Neural cell (in vitro differentiated cells): ENCODE measurements at regions not wholly inside any gene's neighbourhood (a gene's known extent, or its start where the extent isn't known, plus 50 kb on each side); places are given as distances from the start of the nearest gene placed in this dataset.

Experiments
- H2AFZ ChIP-seq: fragments of 200-600, 300-800 bp; sonication (generic), shearing (Covaris generic); 2 replicates; pipeline ENCODE4 v1.6.0; 2014; ENCODE audit warnings: low read depth, mild to moderate bottlenecking, antibody characterized with exemption, low read length, moderate library complexity
- H3F3A ChIP-seq: fragments of 200-600 bp; shearing (Covaris generic); 2 replicates; pipeline ENCODE4 v1.6.1; 2016; ENCODE audit warnings: mild to moderate bottlenecking, moderate library complexity, mixed read lengths, antibody characterized with exemption, low read length; ENCODE audit not compliant: insufficient read depth, poor library complexity, severe bottlenecking
- H3K27ac ChIP-seq: fragments of 200-600, 300-800 bp; sonication (generic), shearing (Covaris generic); 2 replicates; pipeline ENCODE4 v1.5.1; 2014; ENCODE audit warnings: mild to moderate bottlenecking, low read length, moderate library complexity
- H3K27me3 ChIP-seq: fragments of 300-800, 200-600 bp; sonication (generic), shearing (Covaris generic); 2 replicates; pipeline ENCODE4 v1.6.0; 2014; ENCODE audit warnings: mild to moderate bottlenecking, low read depth, low read length, moderate library complexity; ENCODE audit not compliant: insufficient read depth
- H3K36me3 ChIP-seq: fragments of 300-800, 200-600 bp; sonication (generic), shearing (Covaris generic); 2 replicates; pipeline ENCODE4 v1.5.1; 2014; ENCODE audit warnings: mild to moderate bottlenecking, antibody characterized with exemption, low read length, moderate library complexity; ENCODE audit not compliant: insufficient read depth
- H3K4me2 ChIP-seq: fragments of 300-800, 200-600 bp; sonication (generic), shearing (Covaris generic); 2 replicates; pipeline ENCODE4 v1.6.0; 2014; ENCODE audit warnings: mild to moderate bottlenecking, low read length
- H3K4me3 ChIP-seq: fragments of 300-800, 200-600 bp; sonication (generic), shearing (Covaris generic); 2 replicates; pipeline ENCODE4 v1.5.1; 2014; ENCODE audit warnings: mild to moderate bottlenecking, low read length, moderate library complexity
- H3K79me2 ChIP-seq: fragments of 200-600 bp; shearing (Covaris generic); replicated peaks from 2 replicates; pipeline ENCODE4 v1.6.0; 2014; ENCODE audit warnings: mild to moderate bottlenecking, low read length, moderate library complexity; ENCODE audit not compliant: insufficient read depth
- H3K9ac ChIP-seq: fragments of 300-800, 200-600 bp; sonication (generic), shearing (Covaris generic); 2 replicates; pipeline ENCODE4 v1.6.1; 2016; ENCODE audit warnings: mild to moderate bottlenecking, low read length, mixed read lengths
- H3K9me2 ChIP-seq: fragments of 200-600 bp; shearing (Covaris generic); 2 replicates; pipeline ENCODE4 v1.6.1; 2016; ENCODE audit warnings: mild to moderate bottlenecking, low read length, mixed read lengths; ENCODE audit not compliant: insufficient read depth
- H3K9me3 ChIP-seq: fragments of 200-600, 300-800 bp; sonication (generic), shearing (Covaris generic); 2 replicates; pipeline ENCODE4 v1.6.1; 2016; ENCODE audit warnings: mild to moderate bottlenecking, mixed run types, low read length, moderate library complexity, mixed read lengths
- H4K20me1 ChIP-seq: fragments of 200-600 bp; shearing (Covaris generic); 2 replicates; pipeline ENCODE4 v1.6.1; 2016; ENCODE audit warnings: mild to moderate bottlenecking, mixed run types; ENCODE audit not compliant: insufficient read depth
- MXI1 ChIP-seq: fragments of 450-650 bp; conservative IDR thresholded peaks from 2 replicates; pipeline ENCODE4 v1.6.1; 2014; ENCODE audit warnings: antibody characterized with exemption, mild to moderate bottlenecking; ENCODE audit not compliant: poor library complexity, severe bottlenecking
- POLR2AphosphoS5 ChIP-seq: IDR thresholded peaks from 2 replicates; pipeline ENCODE4 v1.6.1; 2012
- RAD21 ChIP-seq: fragments of 450-650 bp; conservative IDR thresholded peaks from 2 replicates; pipeline ENCODE4 v1.6.1; 2014; ENCODE audit warnings: antibody characterized with exemption, mild to moderate bottlenecking, moderate library complexity
- TAF1 ChIP-seq: IDR thresholded peaks from 2 replicates; pipeline ENCODE4 v1.6.1; 2012; ENCODE audit warnings: low read depth
- TF ChIP-seq, protein P1 (sequence below): IDR thresholded peaks from 2 replicates; pipeline ENCODE4 v1.6.1; 2012; ENCODE audit warnings: borderline replicate concordance

DNA sequence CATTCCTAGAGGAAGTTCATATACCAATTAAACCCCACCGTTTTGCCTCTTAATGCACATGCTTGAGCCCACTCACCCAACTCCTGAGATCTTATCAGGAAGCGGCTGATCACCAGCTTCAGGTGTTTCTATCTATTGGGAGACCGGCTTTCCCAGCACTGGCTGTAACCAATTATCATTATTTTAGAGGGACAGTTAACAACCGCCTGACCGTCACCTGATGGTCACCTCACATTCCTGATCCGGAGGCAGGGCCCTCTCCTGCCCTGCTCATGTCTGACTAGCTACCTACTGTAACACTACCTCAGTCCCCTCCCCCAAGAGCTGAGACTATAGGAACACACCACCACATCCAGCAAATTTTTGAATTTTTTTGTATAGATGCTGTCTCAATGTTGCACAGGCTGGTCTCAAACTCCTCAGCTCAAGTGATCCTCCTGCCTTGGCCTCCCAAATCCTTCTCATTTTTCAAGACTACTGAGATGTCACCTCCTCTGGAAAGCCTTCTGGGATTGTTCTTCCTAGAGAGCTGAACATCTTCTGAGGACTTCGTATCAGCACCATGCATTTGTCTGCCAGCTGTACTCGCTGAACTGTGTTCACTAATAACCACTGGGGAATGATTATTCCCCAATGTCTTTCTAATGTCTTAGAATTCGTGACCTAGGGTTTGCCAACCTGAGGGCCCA lies 84.8 kb downstream of the LSM3 start:
- Histone ChIP-seq H3K4me2 (no peak overlapping the region), H3K27me3 (no peaks in the 10 kb centered on the region), H3K36me3 (no peaks in the 10 kb centered on the region), H3K27ac (no peak overlapping the region), H3K79me2 (no peaks in the 10 kb centered on the region), H2AFZ (no peak overlapping the region), H3K9ac (no peak overlapping the region), H3F3A (no peaks in the 10 kb centered on the region), H3K9me2 (no peaks in the 10 kb centered on the region), H3K9me3 (no peaks in the 10 kb centered on the region), H3K4me3 (no peak overlapping the region), H4K20me1 (no peaks in the 10 kb centered on the region)
- TF ChIP-seq, protein P1, sequence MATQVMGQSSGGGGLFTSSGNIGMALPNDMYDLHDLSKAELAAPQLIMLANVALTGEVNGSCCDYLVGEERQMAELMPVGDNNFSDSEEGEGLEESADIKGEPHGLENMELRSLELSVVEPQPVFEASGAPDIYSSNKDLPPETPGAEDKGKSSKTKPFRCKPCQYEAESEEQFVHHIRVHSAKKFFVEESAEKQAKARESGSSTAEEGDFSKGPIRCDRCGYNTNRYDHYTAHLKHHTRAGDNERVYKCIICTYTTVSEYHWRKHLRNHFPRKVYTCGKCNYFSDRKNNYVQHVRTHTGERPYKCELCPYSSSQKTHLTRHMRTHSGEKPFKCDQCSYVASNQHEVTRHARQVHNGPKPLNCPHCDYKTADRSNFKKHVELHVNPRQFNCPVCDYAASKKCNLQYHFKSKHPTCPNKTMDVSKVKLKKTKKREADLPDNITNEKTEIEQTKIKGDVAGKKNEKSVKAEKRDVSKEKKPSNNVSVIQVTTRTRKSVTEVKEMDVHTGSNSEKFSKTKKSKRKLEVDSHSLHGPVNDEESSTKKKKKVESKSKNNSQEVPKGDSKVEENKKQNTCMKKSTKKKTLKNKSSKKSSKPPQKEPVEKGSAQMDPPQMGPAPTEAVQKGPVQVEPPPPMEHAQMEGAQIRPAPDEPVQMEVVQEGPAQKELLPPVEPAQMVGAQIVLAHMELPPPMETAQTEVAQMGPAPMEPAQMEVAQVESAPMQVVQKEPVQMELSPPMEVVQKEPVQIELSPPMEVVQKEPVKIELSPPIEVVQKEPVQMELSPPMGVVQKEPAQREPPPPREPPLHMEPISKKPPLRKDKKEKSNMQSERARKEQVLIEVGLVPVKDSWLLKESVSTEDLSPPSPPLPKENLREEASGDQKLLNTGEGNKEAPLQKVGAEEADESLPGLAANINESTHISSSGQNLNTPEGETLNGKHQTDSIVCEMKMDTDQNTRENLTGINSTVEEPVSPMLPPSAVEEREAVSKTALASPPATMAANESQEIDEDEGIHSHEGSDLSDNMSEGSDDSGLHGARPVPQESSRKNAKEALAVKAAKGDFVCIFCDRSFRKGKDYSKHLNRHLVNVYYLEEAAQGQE = no peak
- TF ChIP-seq POLR2AphosphoS5 = no peak

DNA sequence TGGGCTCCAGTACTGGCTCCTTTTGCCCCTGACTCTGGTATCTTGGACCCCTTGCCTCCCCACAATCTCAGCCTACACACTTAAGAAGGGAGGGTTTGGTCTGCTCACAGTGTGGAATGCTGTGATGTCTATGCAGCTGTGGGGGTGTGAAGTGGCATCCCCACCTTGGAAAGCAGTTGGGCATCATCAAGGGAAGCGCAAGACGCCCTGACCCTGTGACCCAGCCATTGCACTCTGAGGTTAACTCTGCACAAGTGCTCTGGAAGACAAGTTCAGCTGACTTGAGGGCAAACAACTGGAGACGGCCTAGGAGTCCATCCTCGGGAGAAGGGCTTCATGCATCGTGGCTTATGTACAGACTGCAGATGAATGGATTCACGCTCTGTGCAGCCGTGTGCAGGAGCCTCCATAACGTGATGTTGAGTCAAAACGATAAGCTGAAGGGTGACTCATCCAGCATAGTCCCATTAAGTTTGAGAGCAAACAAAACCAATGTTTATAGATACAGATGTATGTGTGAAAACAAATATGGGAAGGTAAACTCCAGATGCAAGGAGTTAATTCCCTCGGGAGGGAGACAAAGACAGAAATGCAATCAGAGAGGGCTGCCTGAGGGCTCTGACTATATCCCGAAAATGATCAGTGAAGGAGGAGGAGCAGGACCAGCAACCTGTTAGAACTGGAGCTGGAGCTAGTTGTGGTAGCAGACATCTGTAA lies 86.8 kb downstream of the LSM3 start:
- Histone ChIP-seq H3K4me3 (no peak overlapping the region), H3K27ac (no peak overlapping the region), H3F3A (no peaks in the 10 kb centered on the region), H3K79me2 (no peaks in the 10 kb centered on the region), H3K9me2 (no peaks in the 10 kb centered on the region), H2AFZ (no peak overlapping the region), H3K4me2 (no peak overlapping the region), H3K36me3 (no peaks in the 10 kb centered on the region), H4K20me1 (no peaks in the 10 kb centered on the region), H3K9ac (no peak overlapping the region), H3K27me3 (no peaks in the 10 kb centered on the region), H3K9me3 (no peaks in the 10 kb centered on the region)
- no peak for TF ChIP-seq TAF1
- TF ChIP-seq POLR2AphosphoS5 = no peak
- TF ChIP-seq MXI1 = no peak
- TF ChIP-seq, protein P1 = no peak

GRCh38 chr3:14266361-14266760 lies 87.7 kb downstream of the LSM3 start:
- no peak for TF ChIP-seq TAF1
- no peak for TF ChIP-seq RAD21
- Histone ChIP-seq H2AFZ (no peak overlapping the region), H3K9me3 (no peaks in the 10 kb centered on the region), H3K79me2 (no peaks in the 10 kb centered on the region), H3K4me2 (no peak overlapping the region), H3K9me2 (no peaks in the 10 kb centered on the region), H3F3A (no peaks in the 10 kb centered on the region), H3K9ac (no peak overlapping the region), H4K20me1 (no peaks in the 10 kb centered on the region), H3K27me3 (no peaks in the 10 kb centered on the region), H3K27ac (no peak overlapping the region), H3K36me3 (no peaks in the 10 kb centered on the region), H3K4me3 (no peak overlapping the region)
